ENCODE measurements at regions not wholly inside any gene's neighbourhood (a gene's known extent, or its start where the extent isn't known, plus 50 kb on each side); places are given as distances from the start of the nearest gene placed in this dataset.
"Not testable (repeated sequence)": the region's sequence is repeated elsewhere in the genome, so short reads cannot be mapped to it uniquely, and the experiment has no call there.

GRCh38 chr20:55132523-55132922 is 657.1 kb downstream of the DOK5 start:
- ChIA-PET CTCF (no interaction called here), POLR2A (no interaction called here)
- no peak for DNase-seq (ENCODE audit: extremely low spot score)
- TF ChIP-seq SUZ12 (IDR thresholded peaks at IDR 0.05) (no peak), HDGF (IDR thresholded peaks at IDR 0.05; ENCODE audit: borderline replicate concordance) (no peak), ARNT (IDR thresholded peaks at IDR 0.05) (no peak), PKNOX1 (IDR thresholded peaks at IDR 0.05) (no peak), LEF1 (IDR thresholded peaks at IDR 0.05; ENCODE audit: borderline replicate concordance) (no peak), ZNF384 (IDR thresholded peaks at IDR 0.05) (no peak), BHLHE40 (IDR thresholded peaks at IDR 0.05; ENCODE audit: borderline replicate concordance) (no peak), ELF4 (IDR thresholded peaks at IDR 0.05) (no peak), FOXA1 (IDR thresholded peaks at IDR 0.05) (no peak), CTBP1 (IDR thresholded peaks at IDR 0.05; ENCODE audit: borderline replicate concordance) (no peak), SP1 (IDR thresholded peaks at IDR 0.05) (no peak), FOXM1 (IDR thresholded peaks at IDR 0.05; ENCODE audit: borderline replicate concordance) (no peak), FOXK2 (IDR thresholded peaks at IDR 0.05) (no peak), L3MBTL2 (conservative IDR thresholded peaks at IDR 0.05) (no peak), TARDBP (IDR thresholded peaks at IDR 0.05) (no peak)

- DNase-seq (ENCODE audit: extremely low spot score): not testable (repeated sequence)
These were observed 642.2 kb downstream of the DOK5 start for GRCh38 chr20:55117577-55117976.

GRCh38 chr20:55116598-55116997 is 641.2 kb downstream of the DOK5 start:
- no peak for TF ChIP-seq SUZ12 (IDR thresholded peaks at IDR 0.05)
- TF ChIP-seq SP1 (IDR thresholded peaks at IDR 0.05): no peak
- TF ChIP-seq FOXK2 (IDR thresholded peaks at IDR 0.05): no peak
- TF ChIP-seq FOXM1 (IDR thresholded peaks at IDR 0.05; ENCODE audit: borderline replicate concordance): no peak
- no peak for TF ChIP-seq ZNF384 (IDR thresholded peaks at IDR 0.05)
- TF ChIP-seq HDGF (IDR thresholded peaks at IDR 0.05; ENCODE audit: borderline replicate concordance): no peak
- no peak for TF ChIP-seq ARNT (IDR thresholded peaks at IDR 0.05)
- no peak for TF ChIP-seq PKNOX1 (IDR thresholded peaks at IDR 0.05)
- ChIA-PET POLR2A (no interaction called here), CTCF (no interaction called here)
- no peak for DNase-seq (ENCODE audit: extremely low spot score)

More at GRCh38 chr20:55117577-55117976, 642.2 kb downstream of the DOK5 start:
- POLR2A ChIA-PET, CTCF ChIA-PET: not testable (repeated sequence)

- TF ChIP-seq SUZ12 (IDR thresholded peaks at IDR 0.05): no peak
- no peak for TF ChIP-seq FOXM1 (IDR thresholded peaks at IDR 0.05; ENCODE audit: borderline replicate concordance)
- TF ChIP-seq ELF4 (IDR thresholded peaks at IDR 0.05): no peak
- no peak for TF ChIP-seq TARDBP (IDR thresholded peaks at IDR 0.05)
- no peak for TF ChIP-seq PKNOX1 (IDR thresholded peaks at IDR 0.05)
- TF ChIP-seq ARNT (IDR thresholded peaks at IDR 0.05): no peak
- no peak for TF ChIP-seq ZNF384 (IDR thresholded peaks at IDR 0.05)
- no peak for TF ChIP-seq SP1 (IDR thresholded peaks at IDR 0.05)
- no peak for TF ChIP-seq CTBP1 (IDR thresholded peaks at IDR 0.05; ENCODE audit: borderline replicate concordance)
- TF ChIP-seq BHLHE40 (IDR thresholded peaks at IDR 0.05; ENCODE audit: borderline replicate concordance): no peak
- TF ChIP-seq L3MBTL2 (conservative IDR thresholded peaks at IDR 0.05): no peak
- TF ChIP-seq LEF1 (IDR thresholded peaks at IDR 0.05; ENCODE audit: borderline replicate concordance): no peak
- no peak for TF ChIP-seq NFRKB (IDR thresholded peaks at IDR 0.05)
- no peak for TF ChIP-seq HDGF (IDR thresholded peaks at IDR 0.05; ENCODE audit: borderline replicate concordance)
- TF ChIP-seq FOXK2 (IDR thresholded peaks at IDR 0.05): no peak
- no peak for TF ChIP-seq FOXA1 (IDR thresholded peaks at IDR 0.05)
- CTCF ChIA-PET: no interaction called here
- no peak for DNase-seq (ENCODE audit: extremely low spot score)
- POLR2A ChIA-PET: no interaction called here
These were observed 627.8 kb downstream of the DOK5 start for GRCh38 chr20:55103188-55103587.

GRCh38 chr20:55099251-55099650 is 623.9 kb downstream of the DOK5 start:
- ChIA-PET CTCF (no interaction called here), POLR2A (no interaction called here)

GRCh38 chr20:55097621-55098020 is 622.2 kb downstream of the DOK5 start:
- POLR2A ChIA-PET: no interaction called here
- CTCF ChIA-PET: no interaction called here
- no peak for TF ChIP-seq ELF4 (IDR thresholded peaks at IDR 0.05)
- TF ChIP-seq FOXK2 (IDR thresholded peaks at IDR 0.05): no peak
- no peak for TF ChIP-seq SUZ12 (IDR thresholded peaks at IDR 0.05)
- no peak for TF ChIP-seq HDGF (IDR thresholded peaks at IDR 0.05; ENCODE audit: borderline replicate concordance)
- no peak for TF ChIP-seq BHLHE40 (IDR thresholded peaks at IDR 0.05; ENCODE audit: borderline replicate concordance)
- DNase-seq (ENCODE audit: extremely low spot score): no peak

More at GRCh38 chr20:55099251-55099650, 623.9 kb downstream of the DOK5 start:
- TF ChIP-seq PKNOX1 (IDR thresholded peaks at IDR 0.05) (no peak), SUZ12 (IDR thresholded peaks at IDR 0.05) (no peak)
- no peak for DNase-seq (ENCODE audit: extremely low spot score)
